ENCODE measurements at regions not wholly inside any gene's neighbourhood (a gene's known extent, or its start where the extent isn't known, plus 50 kb on each side); places are given as distances from the start of the nearest gene placed in this dataset.

DNA sequence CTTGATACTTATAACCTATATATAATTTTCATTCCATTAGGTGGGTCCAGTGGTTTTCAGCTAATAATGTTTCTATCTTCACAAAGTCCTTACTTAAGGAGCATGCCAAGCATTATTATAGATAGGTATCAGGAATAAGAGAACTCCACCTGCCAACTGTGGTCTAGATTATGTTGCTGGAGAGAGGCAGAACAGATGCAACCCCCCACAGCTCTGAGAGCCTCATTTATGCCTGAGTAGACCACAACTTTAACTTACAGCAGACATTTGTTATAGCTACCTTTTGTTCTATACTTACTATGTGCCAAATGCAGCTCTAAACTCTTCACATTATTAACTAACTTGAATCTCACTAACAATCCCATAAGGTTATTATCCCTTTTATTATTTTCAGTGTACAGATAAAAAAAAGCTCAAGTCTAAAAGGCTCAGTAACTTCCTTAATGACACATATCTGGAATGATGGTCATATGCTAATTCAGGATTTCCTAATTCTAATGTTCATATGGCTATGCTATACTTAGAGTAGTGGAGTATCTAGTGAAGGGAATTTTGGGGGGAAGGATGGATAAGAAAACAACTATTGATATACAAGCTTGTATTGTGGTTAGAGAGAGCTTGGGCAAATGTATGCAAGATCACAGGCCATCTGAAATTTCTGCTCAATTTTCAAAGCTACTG, 119.1 kb upstream of the RND3 start:
- DNase-seq = no peak

DNA sequence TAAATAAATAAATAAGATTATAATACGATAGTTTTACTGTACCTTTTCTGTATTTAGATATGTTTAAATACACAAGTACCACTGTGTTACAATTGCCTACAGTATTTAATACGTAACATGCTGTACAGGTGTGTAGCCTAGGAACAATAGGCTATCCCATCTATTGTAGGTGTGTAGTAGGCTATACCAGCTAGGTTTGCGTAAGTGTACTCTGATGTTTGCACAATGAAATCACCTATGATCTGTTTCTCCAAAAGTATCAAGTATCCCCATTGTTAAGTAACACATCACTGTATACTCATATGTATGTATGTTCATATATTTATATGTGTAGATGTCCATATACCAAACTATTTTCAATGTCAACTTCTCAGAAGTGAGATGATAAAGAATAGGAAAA, 118.2 kb upstream of the RND3 start:
- DNase-seq = no peak

- no peak for DNase-seq
Observed at GRCh38 chr2:150601280-150602038, 114.0 kb upstream of the RND3 start.

DNA sequence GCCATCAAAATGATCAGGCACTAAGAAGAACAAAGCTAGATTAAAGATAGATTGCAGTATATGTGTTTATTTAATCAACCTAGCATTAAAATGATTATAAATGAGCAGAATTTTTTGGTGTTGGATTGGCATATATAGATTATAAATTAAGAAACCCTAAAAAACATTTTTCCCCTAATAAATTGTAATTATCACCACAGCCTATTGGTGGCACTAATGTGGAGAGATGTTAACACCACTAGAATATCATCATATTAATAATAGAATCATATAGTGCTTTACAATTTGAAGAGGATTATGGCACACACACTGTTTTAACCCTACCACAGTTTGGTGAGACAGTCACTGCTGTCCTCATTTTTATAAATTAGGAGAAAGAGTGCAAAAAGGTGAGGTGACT, 112.4 kb upstream of the RND3 start:
- DNase-seq = no peak

DNA sequence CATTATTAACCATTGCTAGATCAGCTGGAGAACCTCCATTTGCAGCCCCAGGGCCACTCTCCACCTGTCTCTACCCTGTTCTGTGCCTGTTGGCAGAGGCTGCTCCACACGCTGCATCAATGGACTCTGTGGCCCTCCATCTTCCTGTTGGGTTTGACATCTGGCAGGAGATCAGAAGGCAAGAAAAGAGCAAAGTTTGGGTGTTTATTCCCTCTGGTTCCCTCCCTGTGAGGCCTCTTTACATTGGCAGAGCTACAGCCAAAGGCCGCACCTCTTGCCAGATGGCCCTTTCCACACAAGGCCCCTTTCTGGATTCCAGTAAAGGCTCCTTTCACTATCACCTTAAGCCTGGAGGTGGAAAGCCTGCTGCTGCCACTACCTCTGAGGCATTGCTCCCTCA, 110.9 kb upstream of the RND3 start:
- DNase-seq = peak; percentile 27

- no peak for DNase-seq
Observed at GRCh38 chr2:150595803-150596470, 108.5 kb upstream of the RND3 start.

DNA sequence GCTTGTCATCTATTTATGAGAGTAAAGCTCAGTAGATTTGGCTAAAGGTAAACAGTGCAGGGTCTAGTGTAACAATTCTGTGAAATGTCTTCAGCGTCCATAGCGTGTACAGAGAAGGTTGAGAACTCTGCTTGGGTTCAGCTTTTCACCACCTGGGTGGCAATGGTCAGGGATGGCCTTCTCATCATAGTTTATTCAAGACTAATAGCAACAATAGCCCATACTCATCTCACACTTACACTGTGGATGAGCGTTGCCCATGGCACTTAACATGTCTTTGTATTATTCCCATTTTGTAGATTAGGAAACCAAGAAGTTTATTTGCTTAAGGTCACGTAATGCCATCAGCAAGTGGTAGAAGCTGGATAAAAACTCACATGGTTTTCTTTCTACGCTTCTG, 106.8 kb upstream of the RND3 start:
- no peak for DNase-seq

GRCh38 chr2:150591496-150592285, 104.2 kb upstream of the RND3 start:
- no peak for DNase-seq

GRCh38 chr2:150589681-150590080, 102.2 kb upstream of the RND3 start:
- no peak for DNase-seq

GRCh38 chr2:150588506-150588870, 101.0 kb upstream of the RND3 start:
- no peak for DNase-seq

- no peak for DNase-seq
Observed at GRCh38 chr2:150587547-150588505, 100.4 kb upstream of the RND3 start.

DNA sequence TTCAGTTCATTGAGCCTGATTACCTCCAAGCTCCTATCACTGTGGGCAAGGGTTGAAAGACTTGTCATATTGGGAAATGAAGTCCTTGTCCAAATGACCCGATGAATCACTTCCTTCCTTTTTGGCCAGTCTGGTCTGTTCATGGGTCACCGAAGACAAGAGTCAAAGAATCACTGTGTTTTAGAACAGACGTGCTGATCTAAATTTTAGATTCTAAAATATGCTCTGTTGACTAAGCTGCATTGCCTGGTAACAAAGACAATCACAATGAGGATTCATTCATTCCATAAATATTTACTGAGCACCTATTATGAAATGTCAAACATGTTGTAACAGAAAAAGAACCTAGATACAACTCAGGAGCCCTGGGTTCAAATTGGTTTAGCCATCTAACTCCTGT, 99.4 kb upstream of the RND3 start:
- no peak for DNase-seq

DNA sequence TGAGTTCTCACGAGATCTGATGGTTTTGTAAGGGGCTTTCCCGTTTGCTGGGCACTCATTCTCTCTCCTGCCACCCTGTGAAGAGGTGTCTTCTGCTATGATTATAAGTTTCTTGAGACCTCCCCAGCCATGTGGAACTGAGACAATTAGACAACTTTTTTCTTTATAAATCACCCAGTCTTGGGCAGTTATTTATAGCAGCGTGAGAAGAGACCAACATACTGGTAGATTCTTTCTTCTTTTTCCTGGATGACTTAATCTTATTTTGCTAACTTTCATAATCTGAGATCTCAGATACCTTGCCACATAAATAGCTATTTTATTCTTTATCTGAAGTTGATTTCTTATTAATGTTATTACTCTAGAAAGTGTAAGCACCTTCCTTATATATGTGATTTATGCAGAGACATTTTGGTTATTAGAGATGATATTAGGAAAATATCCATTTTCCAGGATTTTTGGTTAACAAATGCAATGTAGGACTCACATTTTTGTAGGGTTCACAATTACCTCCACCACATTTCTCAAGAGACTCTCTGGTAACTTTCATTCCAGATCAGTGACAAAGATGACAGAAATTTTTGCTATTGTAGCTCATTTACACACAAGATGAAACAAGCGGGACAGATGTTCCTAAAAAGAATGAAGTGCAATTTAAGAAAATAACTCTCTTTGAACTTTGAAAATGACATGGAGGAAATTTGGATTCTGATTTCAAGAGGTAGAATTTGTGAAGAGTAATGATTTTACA, 97.9 kb upstream of the RND3 start:
- no peak for DNase-seq

DNA sequence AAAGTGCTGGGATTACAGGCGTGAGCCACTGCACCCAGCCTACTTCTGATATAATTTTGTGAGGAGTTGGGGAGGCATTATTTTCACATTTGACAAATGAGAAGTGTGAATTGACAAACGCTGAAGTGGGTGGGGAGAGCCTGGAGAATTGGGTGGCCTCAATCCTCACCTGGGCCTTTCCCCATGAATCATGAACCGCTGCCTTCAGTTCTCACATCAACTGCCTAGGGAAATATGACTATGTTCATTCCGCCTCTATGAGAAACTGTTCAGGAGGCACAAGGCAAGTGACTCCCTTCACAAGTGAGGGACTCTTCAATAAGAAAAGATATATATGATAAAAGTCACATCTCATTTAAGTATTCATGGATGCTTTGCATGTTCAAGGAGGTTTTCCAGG, 96.6 kb upstream of the RND3 start:
- DNase-seq = no peak

DNA sequence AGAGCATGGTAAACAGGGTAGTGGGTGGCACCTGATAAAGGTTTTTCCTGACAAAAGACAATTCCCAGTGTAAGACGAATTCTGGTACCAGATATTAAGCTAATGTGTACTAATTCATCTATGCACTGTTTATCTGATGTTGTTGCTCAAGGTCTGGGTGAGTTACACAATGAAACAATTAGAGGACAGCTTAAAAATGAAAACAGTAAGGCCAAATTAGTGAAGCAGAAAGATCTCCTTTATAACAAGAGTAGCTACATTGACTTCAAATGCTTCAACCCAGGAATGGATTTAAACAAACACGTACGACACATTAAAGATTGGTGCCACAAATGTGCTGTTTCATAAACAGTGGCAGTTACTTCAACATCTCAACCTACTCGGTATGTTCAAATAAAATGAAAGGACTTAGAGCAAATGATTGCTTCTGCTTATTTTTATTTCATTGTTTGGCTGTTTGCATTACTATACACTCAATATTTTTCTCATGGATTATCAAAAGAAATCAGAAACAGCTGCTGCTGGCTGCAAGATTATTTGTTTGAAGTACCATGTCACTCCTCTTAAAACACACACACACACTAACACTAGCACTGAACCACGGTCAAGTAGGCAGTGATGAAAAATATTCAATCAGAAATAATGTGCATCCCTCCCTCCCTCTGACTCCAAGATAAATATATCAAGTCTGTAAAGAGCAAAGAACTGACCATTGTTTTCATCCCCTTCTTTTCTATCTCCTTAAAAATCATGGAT, 94.4 kb upstream of the RND3 start:
- DNase-seq = no peak

- DNase-seq = no peak
Observed at GRCh38 chr2:150578481-150578880, 91.0 kb upstream of the RND3 start.

DNA sequence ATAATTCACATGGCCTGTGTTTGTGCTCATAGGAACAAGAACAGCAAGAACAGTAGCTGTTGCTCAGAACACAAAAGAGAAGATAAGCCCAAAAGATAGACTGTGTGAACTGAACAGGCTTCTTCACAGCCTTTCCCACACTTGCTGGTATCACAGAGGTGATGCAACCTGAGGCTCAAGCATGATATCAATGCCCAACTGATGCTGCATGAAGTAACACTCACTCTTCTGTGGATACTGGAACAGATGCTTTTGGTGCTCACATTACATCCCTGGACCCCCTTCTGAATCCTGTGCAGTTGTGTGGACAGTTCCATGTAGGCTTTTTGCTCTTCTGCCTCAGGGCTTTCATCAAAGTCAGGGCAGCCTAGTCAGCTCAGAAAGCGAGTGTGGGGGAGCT, 88.4 kb upstream of the RND3 start:
- no peak for DNase-seq

DNA sequence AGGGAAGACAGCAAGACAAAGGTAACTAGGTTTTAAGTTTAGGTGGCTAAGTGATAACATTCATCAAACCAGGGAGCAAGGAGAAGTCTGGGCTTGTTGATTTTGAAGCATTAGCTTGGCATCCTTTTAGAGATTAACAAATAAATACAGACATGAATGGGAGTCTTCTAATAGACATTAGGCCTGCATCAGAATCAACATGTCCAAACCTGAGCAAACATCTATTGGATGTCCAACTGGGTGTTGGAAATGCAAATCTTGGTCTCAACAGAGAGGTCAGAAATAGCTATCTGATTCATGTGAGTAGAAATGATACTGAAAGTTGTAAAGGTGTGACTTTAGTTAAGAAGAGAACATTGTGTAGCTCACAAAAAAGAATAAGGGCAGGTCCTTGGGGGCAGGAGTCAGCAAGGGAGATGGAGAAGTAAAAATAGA, 85.5 kb upstream of the RND3 start:
- no peak for DNase-seq

DNA sequence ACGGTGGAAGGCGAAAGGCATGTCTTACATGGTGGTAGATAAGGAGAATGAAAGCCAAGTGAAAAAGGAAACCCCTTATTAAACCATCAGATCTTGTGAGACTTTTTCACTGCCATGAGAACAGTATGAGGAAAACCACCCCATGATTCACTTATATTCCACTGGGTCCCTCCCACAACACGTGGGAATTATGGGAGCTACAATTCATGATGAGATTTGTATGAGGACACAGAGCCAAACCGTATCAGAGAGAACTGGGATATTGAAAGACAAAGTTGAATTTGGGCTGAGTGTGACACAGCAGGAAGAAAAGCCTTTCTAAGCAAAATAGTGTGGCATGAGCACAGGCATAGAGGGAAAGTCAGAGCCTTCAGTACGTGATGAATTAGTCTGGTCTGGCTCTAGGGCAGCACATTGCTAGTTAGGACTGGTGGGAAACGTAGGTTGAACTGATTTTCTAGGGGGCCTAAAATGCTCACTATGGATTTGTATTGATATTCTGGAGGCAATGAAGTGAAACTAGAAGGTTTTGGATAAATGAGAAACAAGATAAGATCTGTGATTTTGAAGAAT, 84.8 kb upstream of the RND3 start:
- DNase-seq = no peak

GRCh38 chr2:150571121-150571520, 83.7 kb upstream of the RND3 start:
- DNase-seq = no peak

Data from NCI-H82 (cell line).